ENCODE measurements at regions not wholly inside any gene's neighbourhood (a gene's known extent, or its start where the extent isn't known, plus 50 kb on each side); places are given as distances from the start of the nearest gene placed in this dataset.

DNA sequence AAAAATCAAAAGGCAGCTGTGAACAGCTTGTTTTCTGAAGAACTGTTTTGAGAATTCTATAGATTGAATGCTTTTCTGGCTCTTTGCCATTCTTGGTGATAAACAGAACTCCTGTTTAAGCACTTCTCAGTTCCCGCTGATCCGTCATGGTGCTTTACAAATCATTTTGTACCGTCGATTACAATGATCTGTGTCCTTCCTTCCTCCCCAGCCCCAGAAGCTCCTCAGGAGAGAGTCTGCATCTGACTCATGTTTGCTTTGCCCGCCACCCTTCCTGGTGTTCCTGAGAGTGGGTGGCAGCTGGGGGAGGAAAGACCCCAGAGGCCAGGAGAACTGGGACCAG lies 538.6 kb upstream of the MARCKS start:
- DNase-seq, result no peak

DNA sequence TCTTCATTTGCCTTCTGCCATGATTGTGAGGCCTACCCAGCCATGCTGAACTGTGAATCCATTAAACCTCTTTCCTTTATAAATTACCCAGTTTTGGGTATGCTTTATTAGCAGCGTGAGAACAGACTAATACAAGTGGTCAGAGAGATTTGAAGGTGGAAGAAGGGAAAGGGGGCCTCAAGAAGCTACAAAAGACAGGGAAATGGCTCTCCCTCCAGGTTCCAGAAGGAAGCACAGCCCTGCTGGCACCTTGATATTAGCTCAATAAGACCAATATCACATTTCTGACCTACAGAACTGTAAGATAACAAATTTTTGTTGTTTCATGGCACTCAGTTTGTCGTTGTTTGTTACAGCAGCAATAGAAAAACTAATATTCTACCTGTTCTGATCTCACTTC lies 536.5 kb upstream of the MARCKS start:
- no peak for DNase-seq

DNA sequence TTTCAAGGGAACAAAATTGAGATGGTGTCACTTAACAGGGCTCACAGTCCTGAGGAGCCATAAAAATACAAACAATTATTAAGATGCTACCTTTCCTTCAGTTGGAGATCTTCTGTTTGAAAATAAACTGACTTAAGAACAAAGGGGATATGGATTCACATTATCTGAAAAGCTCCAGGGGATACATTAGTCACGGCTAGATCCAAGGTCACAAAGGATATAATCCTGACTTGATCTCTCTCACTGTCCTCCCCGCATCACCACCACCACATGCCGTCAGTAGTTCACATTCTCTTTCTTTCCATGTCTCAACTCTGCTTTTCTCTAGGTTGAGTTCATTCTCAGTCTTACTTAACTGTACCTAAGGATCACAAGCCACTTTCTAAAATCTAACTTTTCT lies 530.4 kb upstream of the MARCKS start:
- DNase-seq, result no peak

DNA sequence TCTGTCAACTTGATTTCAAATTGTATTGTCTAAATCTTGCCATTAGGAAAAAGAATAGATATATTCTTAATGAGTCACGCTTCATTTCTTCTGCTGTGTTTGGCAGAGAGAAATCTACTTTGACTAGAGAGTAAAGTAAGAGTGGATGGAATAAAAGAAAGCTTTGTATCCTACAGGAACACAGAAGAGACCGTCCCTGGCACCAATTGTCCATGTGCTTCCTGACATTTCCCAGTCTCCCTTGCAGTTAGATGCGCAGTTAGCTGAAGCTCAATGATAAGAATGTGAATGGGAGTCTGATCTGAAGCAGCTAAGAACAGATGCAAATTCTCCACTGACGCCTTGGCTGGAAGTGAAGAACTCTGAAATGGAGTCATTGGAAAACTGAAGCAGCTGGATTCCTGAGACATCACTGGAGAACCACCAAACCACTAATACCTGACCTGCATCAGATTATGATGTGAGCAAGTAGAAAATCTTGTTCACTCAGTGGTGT lies 528.2 kb upstream of the MARCKS start:
- no peak for DNase-seq

DNA sequence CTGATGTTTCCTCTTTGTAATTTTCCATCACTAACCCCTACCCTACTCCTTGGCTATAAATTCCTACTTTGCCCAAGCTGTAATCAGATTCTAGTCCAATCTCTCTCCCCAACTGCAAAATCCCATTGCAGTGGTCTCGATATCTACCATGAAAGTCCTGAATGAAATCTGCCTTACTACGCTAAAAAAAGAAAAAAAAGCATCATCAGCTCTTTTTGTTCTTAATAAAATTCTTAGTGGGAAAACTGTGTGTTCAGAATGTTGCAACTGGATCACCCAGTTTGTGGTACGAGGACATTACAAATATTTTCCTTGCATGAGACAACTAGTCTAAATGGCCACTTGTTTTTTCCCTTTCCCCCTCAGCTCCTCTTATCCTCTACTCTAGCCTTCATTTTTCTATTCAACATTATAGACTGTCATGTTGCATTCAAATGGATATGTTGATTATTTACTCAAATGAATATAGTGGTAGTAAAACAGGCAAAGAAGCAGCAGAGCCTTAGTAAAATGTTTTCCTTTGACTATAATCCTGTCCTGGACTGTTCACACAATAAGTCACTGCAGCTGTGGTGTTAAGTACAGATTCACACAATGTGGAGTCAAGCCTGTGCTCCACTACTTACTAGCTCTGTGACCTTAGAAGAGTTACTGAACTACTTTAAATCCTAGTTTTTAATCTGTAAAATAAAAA lies 527.1 kb upstream of the MARCKS start:
- no peak for DNase-seq

DNA sequence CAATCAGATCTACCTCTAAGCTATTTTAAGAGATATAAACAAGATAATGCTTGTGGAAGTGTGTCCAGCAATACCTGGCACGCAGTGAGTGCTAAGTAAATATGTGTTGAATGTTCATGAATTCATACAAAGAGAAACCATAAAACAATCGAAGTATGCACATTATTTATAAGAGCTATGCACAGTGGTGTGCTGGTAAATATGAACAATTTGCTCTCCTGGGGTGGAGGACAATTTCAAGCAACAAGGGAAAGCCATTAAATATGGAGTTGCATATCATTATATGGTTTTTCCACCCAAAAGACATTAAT lies 526.6 kb upstream of the MARCKS start:
- no peak for DNase-seq

DNA sequence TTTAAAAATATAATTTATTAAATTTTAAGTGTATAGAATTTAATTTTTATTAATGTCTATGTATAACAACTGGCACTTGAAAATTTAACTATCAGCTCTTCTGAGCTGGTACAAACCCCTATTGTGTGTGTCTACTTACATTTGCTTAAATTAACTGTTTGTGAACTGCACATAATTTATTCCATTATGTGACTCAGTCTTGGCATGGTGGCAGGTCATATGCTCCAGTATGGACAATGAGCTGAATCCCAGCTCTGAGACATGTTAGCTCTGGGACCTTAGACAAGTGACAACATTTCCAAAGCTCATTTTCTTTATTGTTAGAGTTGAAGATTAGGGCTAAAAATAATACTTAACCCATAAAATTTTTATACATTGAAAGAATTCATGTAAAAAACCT lies 526.1 kb upstream of the MARCKS start:
- DNase-seq, result no peak

DNA sequence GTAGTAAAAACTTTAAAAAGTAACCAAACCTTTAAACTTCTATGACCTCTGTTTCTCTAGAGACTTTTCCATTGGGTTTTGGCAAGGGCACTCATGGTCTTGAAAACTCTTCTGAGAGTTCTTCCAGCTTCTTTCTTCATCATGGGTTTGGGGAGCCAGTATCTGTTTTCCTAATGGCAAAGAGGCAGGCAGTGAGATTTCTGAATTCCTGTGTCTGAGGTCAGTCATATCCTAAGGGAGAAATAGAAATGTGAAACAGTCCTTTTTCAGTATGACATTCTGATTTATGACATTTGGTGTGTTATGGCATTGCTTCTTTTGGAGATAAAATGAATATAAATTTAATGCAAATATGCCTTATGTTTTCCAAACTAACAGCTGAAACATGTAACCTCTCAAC lies 518.5 kb upstream of the MARCKS start:
- DNase-seq, result no peak

DNA sequence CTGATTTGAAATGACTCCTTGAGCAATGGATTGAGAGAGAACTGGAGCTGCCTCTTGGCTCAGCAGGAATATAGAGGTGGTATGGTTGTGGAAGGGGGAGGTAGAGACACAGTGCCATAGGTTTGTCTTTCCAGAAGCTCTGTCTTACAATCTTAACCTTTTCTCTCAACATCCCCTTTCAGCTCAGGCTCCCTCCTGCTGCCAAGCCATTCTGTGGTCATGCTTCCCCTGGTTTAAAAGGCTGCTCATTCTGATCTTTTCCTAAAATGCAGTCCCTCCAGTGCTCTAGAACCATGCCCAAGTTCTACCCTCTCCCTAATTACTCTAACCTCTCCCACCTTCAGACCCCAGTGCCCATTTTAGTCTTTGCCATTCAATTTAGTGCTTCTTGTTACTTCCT lies 517.9 kb upstream of the MARCKS start:
- DNase-seq, result no peak

DNA sequence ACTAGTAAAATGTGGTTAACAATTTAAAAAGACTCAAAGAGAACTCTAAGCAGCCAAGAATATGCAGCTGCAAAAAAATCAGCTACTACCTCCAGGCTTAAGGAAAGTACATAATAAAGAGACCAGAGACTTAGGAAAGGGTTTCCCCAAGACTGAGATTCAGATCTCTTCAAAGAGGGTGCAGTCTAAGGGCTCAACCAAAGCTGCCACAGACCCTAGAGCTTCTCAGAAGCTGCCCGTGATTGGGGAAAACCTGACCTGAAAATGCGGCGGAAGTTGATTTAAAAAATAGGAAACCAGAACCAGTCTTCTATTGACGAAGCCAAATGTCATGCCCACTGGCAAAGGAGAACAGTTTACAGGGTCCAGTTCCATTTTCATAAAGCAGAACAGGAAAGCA lies 516.8 kb upstream of the MARCKS start:
- DNase-seq, result no peak

DNA sequence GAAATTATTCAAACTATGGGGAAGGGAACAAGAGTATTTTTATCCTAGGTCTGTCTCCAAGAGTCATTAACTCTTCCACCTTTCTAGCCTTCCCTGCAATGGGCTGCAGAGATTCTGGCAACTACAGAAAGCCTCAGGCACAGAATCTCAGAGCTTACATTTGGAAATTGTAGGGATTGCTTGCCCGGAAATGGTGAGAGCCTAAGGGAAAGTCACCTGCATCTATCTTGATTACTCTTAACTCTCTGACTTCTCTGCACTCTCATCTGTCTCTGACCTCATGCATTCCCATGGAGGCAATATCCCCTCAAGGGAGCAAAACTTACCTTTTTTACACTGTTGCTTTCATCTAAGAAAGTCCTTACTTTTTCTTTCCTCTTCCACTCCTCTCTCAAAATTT lies 513.2 kb upstream of the MARCKS start:
- no peak for DNase-seq

DNA sequence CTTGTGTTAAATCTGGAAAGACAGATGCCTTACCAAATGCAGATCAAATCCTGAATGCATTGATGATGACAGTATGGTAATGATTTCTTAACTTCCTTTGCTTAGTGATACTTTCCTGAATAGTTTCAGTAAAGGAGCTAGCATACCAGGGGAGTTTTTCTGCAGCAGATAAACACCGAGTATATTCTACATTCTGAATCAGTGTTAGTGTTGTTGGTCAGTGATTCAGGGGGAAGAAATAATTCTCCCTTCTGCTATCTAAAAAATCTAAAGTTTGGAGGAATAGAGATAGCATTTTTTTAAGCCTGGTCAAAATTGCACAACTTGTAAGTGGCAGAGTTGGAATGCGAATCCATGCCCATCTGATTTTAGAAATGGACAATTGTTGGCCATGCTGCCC lies 512.2 kb upstream of the MARCKS start:
- DNase-seq, result no peak

DNA sequence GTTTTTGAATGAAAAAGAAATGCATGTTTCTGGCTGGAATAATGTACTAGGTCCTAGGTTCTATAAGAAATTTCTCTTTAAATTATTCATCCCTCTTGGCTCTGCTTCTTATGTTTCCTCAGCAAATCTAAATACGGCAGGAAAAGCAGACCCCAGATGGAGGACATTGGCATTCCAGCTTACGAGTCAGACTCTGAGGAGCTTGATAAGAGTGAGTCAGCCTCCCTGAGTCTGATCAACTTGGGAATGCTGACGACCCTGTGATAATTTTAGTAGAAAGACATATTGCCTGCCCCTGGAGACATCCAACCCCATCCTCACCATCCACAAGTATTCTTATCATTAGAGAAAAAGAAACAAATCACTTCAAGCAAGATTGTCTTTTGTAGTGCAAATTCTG lies 509.7 kb upstream of the MARCKS start:
- no peak for DNase-seq

DNA sequence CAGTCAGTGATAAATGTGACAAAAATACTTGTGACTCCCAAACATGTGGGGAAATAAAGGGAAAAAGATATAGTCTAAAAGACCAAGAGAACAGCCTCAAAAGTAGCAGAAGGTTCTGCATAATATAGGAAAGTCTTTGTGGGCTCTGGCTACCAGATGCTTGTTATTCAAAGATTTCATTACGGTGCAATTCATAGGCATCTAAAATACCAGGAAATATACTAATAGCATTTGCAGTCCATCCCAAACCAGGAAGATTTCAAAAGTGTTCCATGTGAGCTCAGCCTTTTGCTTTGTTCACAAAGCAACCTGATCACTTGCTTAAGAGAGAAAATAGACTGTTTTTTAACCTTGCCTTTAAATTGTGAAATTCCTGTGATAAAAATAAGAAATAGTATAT lies 506.7 kb upstream of the MARCKS start:
- DNase-seq, result no peak

DNA sequence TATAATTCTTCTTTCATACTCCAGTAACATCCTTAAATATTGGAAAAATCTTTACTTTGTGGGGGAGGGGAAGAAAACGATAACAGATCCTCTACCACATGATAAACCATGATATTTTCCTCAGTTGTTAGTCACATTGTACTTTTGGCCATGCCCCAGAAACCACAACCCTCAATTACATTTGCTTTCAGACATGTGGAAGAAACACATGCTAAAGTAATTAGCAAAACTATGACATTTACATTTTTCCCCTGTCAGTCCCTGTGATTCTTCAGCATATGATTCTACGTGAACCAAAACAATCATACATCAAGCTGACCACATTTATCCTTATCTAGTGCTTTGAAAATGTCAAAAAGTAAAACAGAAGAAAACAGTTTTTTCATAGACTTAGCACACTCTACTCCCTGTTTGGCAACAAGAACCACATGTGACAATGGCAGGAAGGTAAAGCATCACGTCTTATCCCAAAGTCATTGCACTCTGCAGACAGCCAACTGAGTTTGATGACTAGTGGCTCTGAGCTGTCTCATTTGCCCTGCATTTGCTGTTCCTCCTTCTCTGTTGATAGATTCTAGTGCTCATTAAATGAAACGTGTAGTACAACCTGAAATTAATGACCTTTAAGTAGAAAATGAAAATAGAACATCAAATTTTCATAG lies 505.8 kb upstream of the MARCKS start:
- no peak for DNase-seq

DNA sequence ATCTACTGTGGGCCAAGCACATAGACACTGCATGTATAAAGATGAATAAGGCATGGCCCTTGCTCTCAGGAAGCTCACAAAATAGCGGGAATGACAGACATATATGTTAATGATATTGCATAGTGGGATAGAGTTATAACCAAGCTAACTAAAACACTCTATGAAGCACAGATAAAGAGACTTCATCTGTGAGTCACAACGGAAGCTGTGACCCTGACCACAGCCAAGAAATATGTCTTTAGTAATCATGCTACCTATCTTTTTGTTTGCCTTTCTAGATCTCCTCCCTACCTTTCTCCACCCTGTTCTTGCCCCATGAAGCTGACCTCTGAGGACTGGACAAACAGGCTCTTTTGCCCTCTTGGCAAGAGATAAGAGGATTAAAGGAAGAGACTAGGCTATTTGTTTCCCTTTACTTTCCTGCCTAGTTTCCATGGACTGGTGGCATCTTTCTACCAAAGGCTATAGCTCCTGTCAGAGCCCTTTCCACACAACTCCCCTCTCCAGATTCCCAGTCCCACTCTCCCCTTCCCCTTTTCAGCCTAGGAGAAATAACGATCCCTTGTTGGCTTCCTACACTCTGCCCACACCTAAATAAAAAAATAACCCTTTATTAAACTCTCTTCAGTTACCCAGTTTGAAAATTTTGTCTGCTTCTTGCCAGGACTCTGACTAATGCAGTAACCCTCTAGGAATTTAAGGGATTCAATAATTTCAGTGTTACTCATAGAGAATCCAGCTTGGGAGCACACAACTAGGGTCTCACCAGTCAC lies 504.9 kb upstream of the MARCKS start:
- DNase-seq, result no peak

DNA sequence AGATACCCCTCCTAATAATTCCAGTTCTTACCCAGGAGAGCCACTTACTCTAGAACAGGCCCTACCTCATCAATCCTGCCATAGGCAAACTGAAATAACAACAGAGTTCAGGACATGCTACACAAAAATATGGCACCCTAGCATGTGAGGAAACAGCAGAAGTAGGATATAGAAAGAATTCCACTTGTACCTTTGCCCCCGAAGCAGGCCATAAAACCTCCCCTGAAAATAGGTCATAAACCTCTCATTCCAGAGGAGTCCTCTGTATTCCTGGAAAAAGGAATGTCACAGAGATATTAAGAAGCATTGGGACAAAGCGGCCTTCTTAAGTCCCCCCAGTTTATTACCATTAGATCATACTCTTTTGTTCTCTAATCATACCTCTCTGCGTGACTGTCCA lies 504.3 kb upstream of the MARCKS start:
- no peak for DNase-seq

DNA sequence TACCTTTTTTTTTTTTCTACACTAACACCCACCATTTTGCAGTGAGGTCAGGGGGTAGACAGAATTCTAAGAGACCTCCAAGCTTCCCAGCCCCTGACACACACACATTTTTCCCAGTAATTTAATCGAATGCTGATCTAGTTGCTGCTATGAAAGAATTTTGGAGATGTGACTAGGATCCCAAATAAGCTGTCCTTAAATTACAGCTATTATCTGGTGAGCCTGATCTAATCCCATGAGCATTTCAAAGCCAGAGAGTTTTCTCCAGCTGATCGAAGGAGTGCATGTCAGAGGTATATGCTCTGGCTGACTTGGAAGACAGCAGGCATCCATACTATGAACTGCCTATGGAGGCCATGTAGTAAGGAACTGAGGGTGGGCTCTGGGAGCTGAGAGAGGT lies 503.8 kb upstream of the MARCKS start:
- DNase-seq, result no peak

DNA sequence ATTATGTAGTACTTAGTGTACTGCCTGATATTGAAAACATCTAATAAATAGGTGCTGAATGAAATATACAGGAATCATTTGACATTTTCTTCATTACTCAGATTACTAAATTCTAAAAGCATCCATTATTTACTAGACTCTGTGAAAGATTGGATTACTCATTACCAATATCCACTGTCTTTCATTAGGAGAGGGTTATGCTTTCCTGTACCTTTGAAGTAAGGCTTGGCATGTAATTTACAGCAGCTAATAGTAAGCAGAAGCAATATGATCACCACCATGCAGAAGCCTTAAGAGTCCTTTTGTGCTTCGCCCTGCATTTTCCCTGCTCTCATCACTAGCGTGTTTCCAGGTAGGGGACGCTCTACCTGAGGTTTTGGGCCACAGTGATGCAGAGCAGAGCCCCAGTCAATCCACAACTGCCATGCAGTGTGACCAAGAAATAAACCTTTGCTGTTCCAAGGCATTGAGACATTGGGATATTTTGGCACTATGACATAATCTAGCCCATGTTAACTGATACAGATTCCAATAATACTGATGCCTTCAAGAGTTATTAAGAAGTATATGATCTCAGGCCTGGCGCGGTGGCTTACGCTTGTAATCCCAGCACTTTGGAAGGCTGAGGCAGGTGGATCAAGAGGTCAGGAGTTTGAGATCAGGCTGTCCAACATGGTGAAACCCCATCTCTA lies 502.8 kb upstream of the MARCKS start:
- no peak for DNase-seq

DNA sequence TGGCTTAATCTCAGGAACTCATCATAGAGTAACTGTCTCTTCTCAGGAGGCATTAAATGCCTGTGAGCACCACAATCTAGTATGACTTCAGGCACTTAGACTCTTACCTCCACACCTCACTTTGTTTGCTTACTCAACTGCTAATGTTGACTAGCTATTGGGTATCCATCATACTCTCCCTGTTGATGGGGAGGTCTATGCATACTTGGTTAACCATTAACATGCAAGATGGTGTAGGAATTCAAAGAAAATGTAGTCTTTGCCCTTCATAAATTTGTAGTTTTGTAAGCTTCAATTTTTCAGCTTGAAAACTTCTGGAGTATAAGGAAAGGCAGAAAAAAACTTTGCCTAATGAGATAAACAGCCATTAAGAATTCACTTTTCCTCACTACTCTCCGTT lies 501.0 kb upstream of the MARCKS start:
- no peak for DNase-seq

DNA sequence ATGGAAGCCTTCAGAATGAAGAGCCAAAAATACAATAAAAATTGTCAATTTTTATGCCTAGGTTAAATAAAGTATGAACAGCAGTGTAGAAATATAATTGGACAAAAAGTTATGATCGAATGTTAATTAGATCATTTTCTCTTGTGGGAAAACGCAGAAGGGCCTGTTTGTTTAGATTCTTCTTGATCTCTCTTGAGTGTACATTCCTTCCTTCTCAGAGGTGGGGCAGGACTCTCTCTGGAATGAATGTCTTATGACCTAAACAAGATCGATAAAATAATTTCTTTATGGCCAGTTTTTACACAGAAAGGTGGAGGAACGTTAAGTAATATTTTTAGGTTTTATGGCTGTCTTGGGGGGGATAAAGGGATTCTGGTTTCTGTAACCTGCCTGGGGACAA lies 500.1 kb upstream of the MARCKS start:
- DNase-seq, result no peak

DNA sequence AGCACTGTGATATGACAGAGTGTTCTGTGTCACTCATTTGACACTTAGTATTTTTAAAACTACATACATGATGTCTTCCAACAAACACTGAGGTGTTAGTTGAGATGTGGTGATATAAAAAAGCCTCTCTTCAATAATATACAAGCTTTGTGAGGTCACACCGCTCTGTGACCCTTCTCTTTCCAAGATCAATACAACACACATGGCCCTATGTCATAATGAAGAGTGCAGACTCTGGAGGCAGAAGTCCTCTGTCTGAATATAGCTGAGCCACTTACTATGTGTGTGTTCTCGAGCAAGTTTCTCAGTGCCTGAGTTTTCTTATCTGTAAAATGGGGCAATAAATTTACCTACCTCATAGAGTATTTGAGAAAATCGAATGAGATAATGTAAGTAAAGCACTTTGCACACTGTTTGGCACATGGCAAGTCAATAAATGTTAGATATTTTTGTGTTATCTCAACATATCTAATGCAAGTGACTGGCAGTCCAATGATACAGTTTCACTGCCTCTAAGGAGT lies 499.0 kb upstream of the MARCKS start:
- no peak for DNase-seq

Data from NCI-H446 treated with DMSO at 0.1 percent for 48 hours (cell line).